Nephron (organoid): ENCODE measurements at regions not wholly inside any gene's neighbourhood (a gene's known extent, or its start where the extent isn't known, plus 50 kb on each side); places are given as distances from the start of the nearest gene placed in this dataset.

Source experiments
- H3K27ac Mint-ChIP-seq, 3 experiments: 2 replicates each; pipeline ENCODE4 v1.8.0; 2020; ENCODE audit warnings: mixed read lengths in 3 of 3, mild to moderate bottlenecking in 2 of 3, moderate library complexity in 1 of 3
- H3K27me3 Mint-ChIP-seq: 2 replicates; pipeline ENCODE4 v1.8.0; 2021; ENCODE audit warnings: low read depth, mild to moderate bottlenecking, moderate library complexity, mixed read lengths
- H3K36me3 Mint-ChIP-seq: 2 replicates; pipeline ENCODE4 v1.8.0; 2020; ENCODE audit warnings: low read depth, mixed read lengths
- H3K4me1 Mint-ChIP-seq: 2 replicates; pipeline ENCODE4 v1.8.0; 2020; ENCODE audit warnings: mixed read lengths
- H3K4me3 Mint-ChIP-seq, 3 experiments: 2 replicates each; pipeline ENCODE4 v1.8.0; 2020; ENCODE audit warnings: mild to moderate bottlenecking in 3 of 3, mixed read lengths in 3 of 3, moderate library complexity in 2 of 3
- H3K9me3 Mint-ChIP-seq: 2 replicates; pipeline ENCODE4 v1.8.0; 2020; ENCODE audit warnings: mixed read lengths
- CTCF ChIP-seq, 3 experiments: fragments of 200-600 bp; sonication (generic); IDR thresholded peaks; one replicate each; pipeline ENCODE4 v1.5.0; 2021; ENCODE audit warnings: antibody characterized with exemption in 3 of 3; ENCODE audit not compliant: unreplicated experiment in 3 of 3

GRCh38 chr9:107404736-107405135 is 84.8 kb downstream of the KLF4 start:
- Mint-ChIP-seq H3K4me3 (no peak overlapping the region), H3K27me3 (no peaks in the 10 kb centered on the region), H3K9me3 (peaks cover 5% of the 10 kb centered on the region), H3K36me3 (no peaks in the 10 kb centered on the region), H3K4me1 (peaks cover 20% of the 10 kb centered on the region), H3K27ac (no peak overlapping the region)
- no peak for TF ChIP-seq CTCF (IDR thresholded peaks at IDR 0.05; ENCODE audit: unreplicated experiment in 3 of 3)

- Mint-ChIP-seq H3K27me3 (no peaks in the 10 kb centered on the region), H3K4me1 (peaks cover 18% of the 10 kb centered on the region), H3K36me3 (no peaks in the 10 kb centered on the region), H3K4me3 (no peak overlapping the region), H3K9me3 (peaks cover 5% of the 10 kb centered on the region), H3K27ac (peak overlapping the region in 1 of 3 experiments; percentile 6)
- no peak for TF ChIP-seq CTCF (IDR thresholded peaks at IDR 0.05; ENCODE audit: unreplicated experiment in 3 of 3)
Measured at GRCh38 chr9:107404161-107404560, 85.4 kb downstream of the KLF4 start.

GRCh38 chr9:107397076-107398044 is 92.2 kb downstream of the KLF4 start:
- no peaks in the 10 kb centered on the region for H3K36me3 Mint-ChIP-seq
- H3K4me3 Mint-ChIP-seq, result no peak overlapping the region
- no peak overlapping the region for H3K27ac Mint-ChIP-seq
- no peak for TF ChIP-seq CTCF (IDR thresholded peaks at IDR 0.05; ENCODE audit: unreplicated experiment in 3 of 3)
- no peaks in the 10 kb centered on the region for H3K27me3 Mint-ChIP-seq
- peaks cover 5% of the 10 kb centered on the region for H3K9me3 Mint-ChIP-seq
- H3K4me1 Mint-ChIP-seq, result peaks cover 6% of the 10 kb centered on the region

GRCh38 chr9:107394264-107394663 is 95.3 kb downstream of the KLF4 start:
- Mint-ChIP-seq H3K36me3 (no peaks in the 10 kb centered on the region), H3K4me1 (peaks cover 13% of the 10 kb centered on the region), H3K4me3 (no peak overlapping the region), H3K27me3 (no peaks in the 10 kb centered on the region), H3K9me3 (no peaks in the 10 kb centered on the region), H3K27ac (no peak overlapping the region)
- TF ChIP-seq CTCF (IDR thresholded peaks at IDR 0.05; ENCODE audit: unreplicated experiment in 3 of 3), result no peak

GRCh38 chr9:107390778-107391177 is 98.8 kb downstream of the KLF4 start:
- Mint-ChIP-seq H3K9me3 (no peaks in the 10 kb centered on the region), H3K4me3 (no peak overlapping the region), H3K27ac (no peak overlapping the region), H3K4me1 (peaks cover 13% of the 10 kb centered on the region), H3K36me3 (no peaks in the 10 kb centered on the region), H3K27me3 (peaks cover 5% of the 10 kb centered on the region)
- TF ChIP-seq CTCF (IDR thresholded peaks at IDR 0.05; ENCODE audit: unreplicated experiment in 3 of 3), result no peak

- peak overlapping the region in 1 of 3 experiments; percentile 22 for H3K27ac Mint-ChIP-seq
- peaks cover 13% of the 10 kb centered on the region for H3K4me1 Mint-ChIP-seq
- H3K36me3 Mint-ChIP-seq, result no peaks in the 10 kb centered on the region
- H3K4me3 Mint-ChIP-seq, result no peak overlapping the region
- H3K27me3 Mint-ChIP-seq, result peaks cover 5% of the 10 kb centered on the region
- no peak for TF ChIP-seq CTCF (IDR thresholded peaks at IDR 0.05; ENCODE audit: unreplicated experiment in 3 of 3)
- no peaks in the 10 kb centered on the region for H3K9me3 Mint-ChIP-seq
Measured at GRCh38 chr9:107390279-107390678, 99.3 kb downstream of the KLF4 start.
